IMR-90 (cell line): ENCODE measurements at regions not wholly inside any gene's neighbourhood (a gene's known extent, or its start where the extent isn't known, plus 50 kb on each side); places are given as distances from the start of the nearest gene placed in this dataset.

ENCODE experiments used
- ATAC-seq: fragments of 200-7000 bp; cut with Tn5 transposase; 2 replicates; pipeline ENCODE4 v1.9.1; 2020; ENCODE audit warnings: low read depth, mild to moderate bottlenecking, moderate library complexity
- BruUV-seq: library from RNA; stranded (reverse); fragments of 400-500 nt; replicated peaks from 2 replicates; lab custom pipeline; 2021; lab: Mats Ljungman, UMichigan
- CTCF ChIA-PET: fragments of 300-600 bp; formaldehyde crosslinking; extraction: SDS; loops from one replicate; lab custom pipeline; 2021; ENCODE audit warnings: antibody characterized with exemption; lab: Yijun Ruan, JAX
- POLR2A ChIA-PET: fragments of 300-600 bp; sonication (Branson Sonifier 250); formaldehyde crosslinking; loops from one replicate; lab custom pipeline; 2022; ENCODE audit warnings: antibody characterized with exemption; ENCODE audit not compliant: unreplicated experiment; lab: Charles Lee
- DNase-seq: peaks from one replicate; pipeline ENCODE4 v3.0.0; 2013
- H2AFZ ChIP-seq: replicated peaks from 2 replicates; pipeline ENCODE3; 2013; ENCODE audit warnings: low read length, mild to moderate bottlenecking; ENCODE audit not compliant: poor library complexity
- H2AK5ac ChIP-seq: 2 replicates; pipeline ENCODE4 v1.6.1; 2013; ENCODE audit warnings: low read depth, low read length, inconsistent platforms
- H2AK9ac ChIP-seq: replicated peaks from 2 replicates; pipeline ENCODE3; 2013; ENCODE audit warnings: mild to moderate bottlenecking, low read depth, low read length, moderate library complexity; ENCODE audit not compliant: poor library complexity
- H2BK120ac ChIP-seq: 2 replicates; pipeline ENCODE4 v1.6.1; 2013; ENCODE audit warnings: low read depth, low read length, inconsistent platforms
- H2BK15ac ChIP-seq: 3 replicates; pipeline ENCODE4 v1.6.1; 2013; ENCODE audit warnings: low read depth, low read length, inconsistent platforms
- H2BK20ac ChIP-seq: 2 replicates; pipeline ENCODE4 v1.6.1; 2013; ENCODE audit warnings: low read depth, mild to moderate bottlenecking, inconsistent platforms, low read length, moderate library complexity
- H2BK5ac ChIP-seq: 2 replicates; pipeline ENCODE4 v1.6.1; 2013; ENCODE audit warnings: mild to moderate bottlenecking, low read depth, low read length, inconsistent platforms; ENCODE audit not compliant: poor library complexity, severe bottlenecking
- H3K14ac ChIP-seq: replicated peaks from 2 replicates; pipeline ENCODE4 v1.6.1; 2013; ENCODE audit warnings: low read depth, low read length, inconsistent platforms
- H3K18ac ChIP-seq: 2 replicates; pipeline ENCODE4 v1.6.1; 2013; ENCODE audit warnings: low read depth, low read length, control low read depth
- H3K23ac ChIP-seq: 2 replicates; pipeline ENCODE4 v1.6.1; 2013; ENCODE audit warnings: low read depth, low read length, inconsistent platforms
- H3K27ac ChIP-seq: 2 replicates; pipeline ENCODE4 v1.5.1; 2013; ENCODE audit warnings: mild to moderate bottlenecking, control low read depth, low read length; ENCODE audit not compliant: insufficient read depth
- H3K27me3 ChIP-seq: 2 replicates; pipeline ENCODE4 v1.6.1; 2013; ENCODE audit warnings: low read length; ENCODE audit not compliant: control insufficient read depth, insufficient read depth
- H3K36me3 ChIP-seq: 2 replicates; pipeline ENCODE4 v1.6.1; 2013; ENCODE audit warnings: low read length, mixed read lengths; ENCODE audit not compliant: control insufficient read depth, insufficient read depth
- H3K4ac ChIP-seq: 2 replicates; pipeline ENCODE4 v1.6.1; 2013; ENCODE audit warnings: low read depth, low read length, inconsistent platforms
- H3K4me1 ChIP-seq: 2 replicates; pipeline ENCODE4 v1.6.1; 2013; ENCODE audit warnings: low read length, mixed read lengths; ENCODE audit not compliant: control insufficient read depth, insufficient read depth
- H3K4me2 ChIP-seq: 2 replicates; pipeline ENCODE4 v1.6.1; 2013; ENCODE audit warnings: low read depth, mild to moderate bottlenecking, control low read depth, low read length, moderate library complexity
- H3K4me3 ChIP-seq: 2 replicates; pipeline ENCODE4 v1.5.1; 2013; ENCODE audit warnings: low read depth, mild to moderate bottlenecking, control low read depth, low read length, moderate library complexity; ENCODE audit not compliant: insufficient read depth
- H3K56ac ChIP-seq: 2 replicates; pipeline ENCODE4 v1.6.1; 2013; ENCODE audit warnings: low read length, inconsistent platforms; ENCODE audit not compliant: insufficient read depth; ENCODE audit errors: extremely low read depth
- H3K79me1 ChIP-seq, 2 experiments: 2 replicates each; pipeline ENCODE4 v1.6.1; 2013; ENCODE audit warnings: low read length in 2 of 2, inconsistent platforms in 1 of 2, low read depth in 1 of 2
- H3K9ac ChIP-seq: 2 replicates; pipeline ENCODE4 v1.6.1; 2013; ENCODE audit warnings: low read depth, low read length, control low read depth
- H3K9me1 ChIP-seq: 2 replicates; pipeline ENCODE4 v1.6.1; 2013; ENCODE audit warnings: low read length, inconsistent platforms; ENCODE audit not compliant: insufficient read depth
- H3K9me3 ChIP-seq: 2 replicates; pipeline ENCODE4 v1.6.1; 2013; ENCODE audit warnings: low read length; ENCODE audit not compliant: control insufficient read depth, insufficient read depth
- H4K20me1 ChIP-seq: 2 replicates; pipeline ENCODE4 v1.6.1; 2013; ENCODE audit warnings: low read length, inconsistent platforms; ENCODE audit not compliant: insufficient read depth
- H4K5ac ChIP-seq: 2 replicates; pipeline ENCODE4 v1.6.1; 2013; ENCODE audit warnings: mild to moderate bottlenecking, low read depth, low read length, control low read depth
- H4K8ac ChIP-seq, 2 experiments: 2 replicates each; pipeline ENCODE4 v1.6.1; 2013; ENCODE audit warnings: low read depth in 2 of 2, low read length in 2 of 2, control low read depth in 1 of 2, inconsistent platforms in 1 of 2
- H4K91ac ChIP-seq: 2 replicates; pipeline ENCODE4 v1.6.1; 2013; ENCODE audit warnings: low read depth, low read length, inconsistent platforms; ENCODE audit not compliant: insufficient read depth
- BHLHE40 ChIP-seq: fragments of 150-350 bp; IDR thresholded peaks from 2 replicates; pipeline ENCODE4 v1.6.1; 2016; ENCODE audit warnings: mild to moderate bottlenecking, low read depth, low read length
- CEBPB ChIP-seq: IDR thresholded peaks from 2 replicates; pipeline ENCODE4 v1.6.1; 2012; ENCODE audit warnings: low read depth, low read length, improper control_type of control experiment
- FOS ChIP-seq: fragments of 150-350 bp; IDR thresholded peaks from 2 replicates; pipeline ENCODE4 v1.6.1; 2016; ENCODE audit warnings: low read depth, low read length
- MAFK ChIP-seq: IDR thresholded peaks from 2 replicates; pipeline ENCODE4 v1.6.1; 2012; ENCODE audit warnings: low read depth, low read length, improper control_type of control experiment
- MXI1 ChIP-seq: IDR thresholded peaks from 2 replicates; pipeline ENCODE4 v1.6.1; 2012; ENCODE audit warnings: low read depth, mild to moderate bottlenecking, low read length, moderate library complexity, borderline replicate concordance
- NFE2L2 ChIP-seq: fragments of 150-350 bp; IDR thresholded peaks from 2 replicates; pipeline ENCODE4 v1.6.1; 2016; ENCODE audit warnings: low read depth, mild to moderate bottlenecking, low read length
- POLR2A ChIP-seq: IDR thresholded peaks from 2 replicates; pipeline ENCODE4 v1.6.1; 2012; ENCODE audit warnings: mild to moderate bottlenecking, low read depth, low read length
- RAD21 ChIP-seq: IDR thresholded peaks from 2 replicates; pipeline ENCODE4 v1.6.1; 2012; ENCODE audit warnings: low read length, improper control_type of control experiment
- RCOR1 ChIP-seq: IDR thresholded peaks from 2 replicates; pipeline ENCODE4 v1.6.1; 2012; ENCODE audit warnings: mild to moderate bottlenecking, low read length, improper control_type of control experiment; ENCODE audit not compliant: insufficient replicate concordance
- RFX5 ChIP-seq: IDR thresholded peaks from 2 replicates; pipeline ENCODE4 v1.8.0; 2012; ENCODE audit warnings: low read depth, mild to moderate bottlenecking, low read length, moderate library complexity
- SMC3 ChIP-seq: fragments of 150-350 bp; IDR thresholded peaks from 2 replicates; pipeline ENCODE4 v1.6.1; 2016; ENCODE audit warnings: low read depth, mild to moderate bottlenecking, antibody characterized with exemption, low read length, moderate library complexity
- WGBS, 2 experiments: methylation state at CpG; one replicate each; pipeline versions ENCODE4 v1.1.5 to v1.1.7; 2013; ENCODE audit warnings: missing lambda C conversion rate in 2 of 2; ENCODE audit not compliant: insufficient read length in 1 of 2; ENCODE audit errors: extremely low coverage in 2 of 2; 5-methylcytosine and 5-hydroxymethylcytosine counted together
- dilution Hi-C: fragments of 300-500 bp; cut with HindIII; formaldehyde crosslinking; loops from one replicate; pipeline ENCODE4 v1.14.3; 2018; ENCODE audit warnings: low sequenced_read_pairs; ENCODE audit not compliant: unreplicated experiment
- in situ Hi-C: fragments of 300-500 bp; cut with MboI; formaldehyde crosslinking; loops from 3 replicates; pipeline ENCODE4 v1.14.3; 2019; ENCODE audit warnings: low sequenced_read_pairs, inconsistent platforms, mixed read lengths
- intact Hi-C: fragments of 100-400 bp; cut with micrococcal nuclease; formaldehyde crosslinking; loops from 2 replicates; pipeline ENCODE4 v1.10.0; 2022
- TF ChIP-seq, protein P1 (sequence below): fragments of 150-350 bp; IDR thresholded peaks from 2 replicates; pipeline ENCODE4 v1.6.1; 2016; ENCODE audit warnings: low read depth, mild to moderate bottlenecking, low read length, moderate library complexity, borderline replicate concordance
- TF ChIP-seq, protein P2 (sequence below): conservative IDR thresholded peaks from 2 replicates; pipeline ENCODE4 v1.5.1; 2012; ENCODE audit warnings: mild to moderate bottlenecking, low read depth, low read length, improper control_type of control experiment
- TF ChIP-seq, protein P3 (sequence below): fragments of 150-350 bp; IDR thresholded peaks from 2 replicates; pipeline ENCODE4 v1.6.1; 2017; ENCODE audit warnings: mild to moderate bottlenecking, antibody characterized with exemption, low read length, low read depth

DNA sequence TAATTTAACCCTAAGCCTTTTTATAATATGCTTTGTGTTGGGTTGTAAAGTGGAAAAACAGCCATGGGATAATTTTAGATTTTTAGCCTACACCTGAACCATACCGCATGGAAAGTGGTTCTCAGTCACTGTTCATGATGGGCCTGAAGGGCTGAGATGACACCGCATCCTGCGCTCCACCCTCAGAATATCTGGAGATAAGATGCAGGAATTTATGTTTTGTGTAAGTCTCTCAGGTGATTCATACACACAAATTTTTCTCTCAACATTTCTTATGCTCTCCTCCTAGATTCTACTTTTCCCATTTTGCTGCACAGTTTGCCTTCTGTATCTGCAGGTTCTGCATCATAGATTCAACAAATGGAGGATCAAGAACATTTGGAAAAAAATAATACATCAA lies 191.3 kb upstream of the PHACTR1 start:
- Histone ChIP-seq H4K8ac (no peak overlapping the region), H4K5ac (no peak overlapping the region), H3K9me3 (no peaks in the 10 kb centered on the region; the same call in 1 of the 2 replicates), H3K56ac (no peak overlapping the region), H3K27ac (no peak overlapping the region), H3K18ac (no peak overlapping the region), H3K36me3 (no peaks in the 10 kb centered on the region), H3K4me3 (no peak overlapping the region), H2BK15ac (no peak overlapping the region), H3K4ac (no peak overlapping the region), H3K4me2 (no peak overlapping the region), H2AK5ac (no peak overlapping the region), H4K91ac (no peak overlapping the region), H3K23ac (no peak overlapping the region), H3K14ac (no peak overlapping the region), H2BK120ac (no peak overlapping the region), H3K79me1 (no peaks in the 10 kb centered on the region), H2AFZ (no peak overlapping the region), H4K20me1 (no peaks in the 10 kb centered on the region), H3K9me1 (no peaks in the 10 kb centered on the region), H2BK5ac (no peak overlapping the region), H2BK20ac (no peak overlapping the region), H3K27me3 (peaks cover 2% of the 10 kb centered on the region; the same call in 1 of the 2 replicates), H3K4me1 (no peaks in the 10 kb centered on the region), H3K9ac (no peak overlapping the region), H2AK9ac (no peak overlapping the region)
- DNase-seq (no peak), ATAC-seq (no peak)
- dilution Hi-C loops (no loop called here), in situ Hi-C loops (no loop called here), intact Hi-C loops (no loop called here)
- BruUV-seq, result no TSS peak
- WGBS, 2 experiments, result no CpG with 5 or more reads among the region's 3 CpGs
- TF ChIP-seq BHLHE40 (no peak), CEBPB (no peak), MAFK (no peak), MXI1 (no peak), RCOR1 (no peak), NFE2L2 (no peak), RAD21 (no peak), POLR2A (no peak), SMC3 (no peak), RFX5 (no peak), FOS (no peak)
- TF ChIP-seq, protein P1, sequence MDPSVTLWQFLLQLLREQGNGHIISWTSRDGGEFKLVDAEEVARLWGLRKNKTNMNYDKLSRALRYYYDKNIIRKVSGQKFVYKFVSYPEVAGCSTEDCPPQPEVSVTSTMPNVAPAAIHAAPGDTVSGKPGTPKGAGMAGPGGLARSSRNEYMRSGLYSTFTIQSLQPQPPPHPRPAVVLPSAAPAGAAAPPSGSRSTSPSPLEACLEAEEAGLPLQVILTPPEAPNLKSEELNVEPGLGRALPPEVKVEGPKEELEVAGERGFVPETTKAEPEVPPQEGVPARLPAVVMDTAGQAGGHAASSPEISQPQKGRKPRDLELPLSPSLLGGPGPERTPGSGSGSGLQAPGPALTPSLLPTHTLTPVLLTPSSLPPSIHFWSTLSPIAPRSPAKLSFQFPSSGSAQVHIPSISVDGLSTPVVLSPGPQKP, result no peak
- TF ChIP-seq, protein P2, sequence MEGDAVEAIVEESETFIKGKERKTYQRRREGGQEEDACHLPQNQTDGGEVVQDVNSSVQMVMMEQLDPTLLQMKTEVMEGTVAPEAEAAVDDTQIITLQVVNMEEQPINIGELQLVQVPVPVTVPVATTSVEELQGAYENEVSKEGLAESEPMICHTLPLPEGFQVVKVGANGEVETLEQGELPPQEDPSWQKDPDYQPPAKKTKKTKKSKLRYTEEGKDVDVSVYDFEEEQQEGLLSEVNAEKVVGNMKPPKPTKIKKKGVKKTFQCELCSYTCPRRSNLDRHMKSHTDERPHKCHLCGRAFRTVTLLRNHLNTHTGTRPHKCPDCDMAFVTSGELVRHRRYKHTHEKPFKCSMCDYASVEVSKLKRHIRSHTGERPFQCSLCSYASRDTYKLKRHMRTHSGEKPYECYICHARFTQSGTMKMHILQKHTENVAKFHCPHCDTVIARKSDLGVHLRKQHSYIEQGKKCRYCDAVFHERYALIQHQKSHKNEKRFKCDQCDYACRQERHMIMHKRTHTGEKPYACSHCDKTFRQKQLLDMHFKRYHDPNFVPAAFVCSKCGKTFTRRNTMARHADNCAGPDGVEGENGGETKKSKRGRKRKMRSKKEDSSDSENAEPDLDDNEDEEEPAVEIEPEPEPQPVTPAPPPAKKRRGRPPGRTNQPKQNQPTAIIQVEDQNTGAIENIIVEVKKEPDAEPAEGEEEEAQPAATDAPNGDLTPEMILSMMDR, result no peak
- TF ChIP-seq, protein P3, sequence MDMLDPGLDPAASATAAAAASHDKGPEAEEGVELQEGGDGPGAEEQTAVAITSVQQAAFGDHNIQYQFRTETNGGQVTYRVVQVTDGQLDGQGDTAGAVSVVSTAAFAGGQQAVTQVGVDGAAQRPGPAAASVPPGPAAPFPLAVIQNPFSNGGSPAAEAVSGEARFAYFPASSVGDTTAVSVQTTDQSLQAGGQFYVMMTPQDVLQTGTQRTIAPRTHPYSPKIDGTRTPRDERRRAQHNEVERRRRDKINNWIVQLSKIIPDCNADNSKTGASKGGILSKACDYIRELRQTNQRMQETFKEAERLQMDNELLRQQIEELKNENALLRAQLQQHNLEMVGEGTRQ, result no peak
- CTCF ChIA-PET, result no interaction called here
- POLR2A ChIA-PET, result no interaction called here
